Glomerular endothelial cell (primary cell): ENCODE measurements at regions not wholly inside any gene's neighbourhood (a gene's known extent, or its start where the extent isn't known, plus 50 kb on each side); places are given as distances from the start of the nearest gene placed in this dataset.

Experiments used
- DNase-seq: peaks from one replicate; pipeline ENCODE4 v3.0.0-alpha.2; 2011; ENCODE audit warnings: low read depth, low spot score; ENCODE audit errors: extremely low read depth

DNA sequence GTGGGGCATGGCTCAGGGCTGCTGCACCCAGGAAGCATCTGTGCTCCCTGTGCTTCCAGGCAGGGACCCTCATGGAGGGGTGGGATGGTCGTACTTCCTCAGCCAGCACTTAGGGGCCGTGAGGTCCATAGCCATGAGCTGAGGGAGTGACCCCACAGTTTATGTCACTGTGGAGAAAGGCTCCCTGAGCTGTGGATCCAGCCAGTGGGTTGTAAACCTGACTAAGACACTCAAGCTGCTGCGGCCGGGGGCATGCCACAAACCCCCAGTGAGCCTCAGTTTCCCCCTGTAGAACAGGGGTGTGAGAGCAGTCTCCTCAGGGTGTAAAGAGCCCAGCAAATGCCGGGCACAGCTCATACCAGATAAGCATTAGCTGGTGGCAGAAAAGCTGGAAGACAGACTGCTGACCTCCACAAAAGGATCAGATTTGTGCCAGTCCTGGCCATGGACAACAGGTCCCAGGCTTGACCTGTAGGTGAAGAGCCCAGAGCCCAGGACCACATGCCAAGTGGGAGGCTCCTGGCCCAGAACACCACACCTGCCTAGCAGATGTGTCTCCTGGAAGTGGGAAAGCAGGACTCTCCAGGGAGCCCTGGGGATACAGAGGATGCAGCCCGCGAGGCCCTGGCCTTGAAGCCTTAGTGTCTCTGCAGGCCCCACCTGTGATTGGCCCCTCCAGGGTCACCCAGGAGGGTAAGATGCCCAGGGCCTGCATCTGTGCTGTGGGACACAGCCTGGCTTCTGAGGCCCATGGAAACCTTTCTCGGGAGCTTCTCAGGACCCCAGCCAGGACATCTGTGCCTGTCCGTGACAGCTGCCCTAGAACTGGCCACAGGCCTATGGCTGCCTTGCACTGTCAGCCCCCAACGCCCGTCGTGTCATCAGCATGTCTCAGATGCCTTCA lies 78.1 kb upstream of the RET start:
- DNase-seq: no peak

DNA sequence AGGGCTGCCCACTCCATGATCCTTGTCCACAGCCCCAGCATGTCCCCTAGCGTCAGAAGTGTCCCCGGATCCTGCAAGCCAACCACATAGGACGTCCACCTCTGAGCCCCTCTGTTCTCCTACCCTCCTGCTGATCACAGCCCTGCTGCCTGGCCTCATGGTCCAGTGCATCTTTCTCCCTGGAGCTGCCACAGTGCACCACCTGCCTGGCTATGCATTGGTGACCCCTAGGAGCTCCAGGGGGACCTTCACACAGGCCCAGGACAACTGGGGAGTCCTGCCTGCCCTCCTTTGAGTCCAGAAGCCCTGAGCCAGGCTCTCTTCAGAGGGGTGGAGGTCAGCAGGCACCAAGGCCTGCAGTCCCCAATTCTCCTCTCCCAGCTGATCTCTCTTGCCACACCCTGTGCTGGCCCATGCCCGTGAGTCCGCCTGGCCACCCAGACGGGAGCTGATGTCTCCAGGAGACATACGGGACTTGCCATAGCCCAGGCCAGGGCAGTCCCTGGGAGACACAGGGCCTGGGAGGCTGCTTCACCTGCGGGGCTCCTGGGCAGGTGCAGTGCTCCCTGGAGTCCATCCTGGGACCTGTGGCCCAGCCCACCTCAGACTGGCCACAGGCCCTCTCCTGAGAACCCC lies 77.4 kb upstream of the RET start:
- DNase-seq: no peak

DNA sequence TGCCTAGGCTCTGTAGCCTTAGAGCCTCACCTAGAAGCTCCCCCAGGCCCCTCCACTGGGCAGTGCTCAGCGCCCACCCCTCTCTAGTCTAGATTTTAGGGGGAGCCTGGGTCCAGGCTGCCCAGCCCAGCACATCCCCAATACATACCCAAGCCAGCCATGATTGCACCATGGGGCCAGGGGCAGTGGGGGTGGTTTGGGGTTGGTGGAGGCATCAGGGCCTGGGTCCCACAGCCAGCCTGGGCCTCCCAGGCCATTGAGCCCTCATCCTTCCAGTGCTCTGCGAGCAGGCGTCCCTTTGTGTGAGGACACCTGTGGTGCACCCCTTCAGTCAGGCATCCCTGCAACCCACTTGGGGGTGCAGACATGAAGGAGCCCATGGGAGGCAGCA lies 76.9 kb upstream of the RET start:
- no peak for DNase-seq

DNA sequence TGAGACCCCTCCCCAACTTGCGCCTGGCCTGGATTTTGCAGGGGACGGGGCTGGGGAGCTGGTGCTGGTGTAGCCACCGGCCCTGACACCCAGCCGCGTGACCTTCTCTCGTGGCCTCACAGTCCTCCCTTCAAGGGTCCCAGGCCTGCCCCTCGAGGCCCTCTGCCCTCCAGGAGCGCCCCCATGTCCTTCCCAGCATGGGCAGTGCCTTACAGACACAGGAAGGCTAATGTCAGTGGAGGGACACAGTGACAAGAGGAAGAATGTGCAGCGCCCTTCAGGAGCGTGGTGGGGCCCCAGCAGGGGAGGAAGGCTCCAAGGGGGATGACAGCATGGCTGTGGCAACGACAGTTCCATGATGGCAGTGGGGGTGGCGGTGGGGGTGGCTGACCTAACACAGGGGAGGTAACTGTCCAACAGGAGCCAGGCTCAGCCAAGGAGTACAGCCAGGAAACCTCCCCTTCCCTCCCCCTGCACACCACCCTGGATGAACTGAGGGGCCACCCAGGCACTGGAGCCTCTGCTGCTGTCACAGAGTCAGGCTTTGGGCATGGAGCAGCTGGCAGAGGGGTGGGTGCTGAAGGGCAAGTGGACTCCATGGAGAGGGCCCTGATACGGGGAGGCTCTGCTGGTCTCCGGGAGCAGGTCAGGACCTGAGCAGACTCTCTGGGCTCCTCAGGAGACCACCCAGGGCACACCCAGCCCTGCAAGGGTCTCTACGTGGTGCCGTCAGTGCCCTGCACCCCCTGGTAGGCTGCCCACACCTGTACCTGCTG lies 76.0 kb upstream of the RET start:
- DNase-seq: no peak

DNA sequence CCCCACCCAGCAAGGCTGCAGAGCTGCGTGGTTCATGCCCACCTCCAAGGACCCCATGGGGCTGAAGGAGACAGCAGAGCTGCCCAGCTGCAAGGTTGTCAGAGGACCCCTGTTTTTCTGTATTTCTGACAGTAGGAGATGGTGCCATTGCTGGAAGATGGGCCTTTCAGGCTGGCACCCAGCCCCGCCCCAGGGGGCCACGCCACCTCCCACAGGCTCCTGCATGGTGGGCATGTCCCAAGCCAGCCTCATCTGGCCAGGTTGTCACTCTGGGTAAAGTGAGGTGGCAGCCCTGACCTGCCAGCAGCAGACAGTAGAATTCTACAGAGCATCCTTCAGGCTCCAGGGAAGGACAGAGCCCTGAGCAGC lies 75.5 kb upstream of the RET start:
- no peak for DNase-seq

DNA sequence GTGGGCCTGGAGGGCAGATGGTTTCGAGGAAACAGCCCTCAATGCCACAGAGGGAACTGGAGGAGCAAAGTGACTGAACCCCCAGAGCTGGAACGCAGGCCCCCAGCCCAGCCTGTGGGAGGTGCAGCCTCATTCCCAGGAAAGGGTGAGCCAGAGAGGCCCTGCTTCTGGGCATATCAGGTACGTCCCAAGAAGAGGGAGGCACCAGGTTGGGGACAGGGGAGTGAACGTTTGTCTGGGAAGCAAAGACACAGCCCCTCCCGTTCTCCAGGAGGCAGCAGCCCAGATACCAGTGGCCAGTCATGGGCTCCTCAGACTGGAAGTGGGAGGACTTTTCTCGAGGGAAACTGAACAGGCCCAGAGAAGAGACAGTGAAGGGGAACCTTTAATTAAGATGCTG lies 74.3 kb upstream of the RET start:
- no peak for DNase-seq

DNA sequence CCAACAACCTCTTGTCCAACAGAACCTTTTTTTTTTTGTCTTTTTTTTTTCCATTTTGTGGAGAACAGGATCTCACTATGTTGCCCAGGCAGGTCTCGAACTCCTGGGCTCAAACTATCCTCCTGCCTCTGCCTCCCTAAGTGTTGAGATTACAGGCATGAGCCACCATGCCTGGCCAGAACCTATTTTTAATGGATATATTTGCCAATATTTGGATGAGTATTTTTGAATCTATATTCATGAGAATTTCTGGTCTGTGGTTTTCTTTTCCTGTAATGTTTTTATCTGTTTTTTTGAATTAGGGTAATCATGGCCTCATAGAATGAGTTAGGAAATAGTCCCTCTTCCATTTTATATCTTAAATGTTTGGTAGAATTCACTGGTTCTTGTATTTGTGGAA lies 70.4 kb upstream of the RET start:
- DNase-seq: no peak

DNA sequence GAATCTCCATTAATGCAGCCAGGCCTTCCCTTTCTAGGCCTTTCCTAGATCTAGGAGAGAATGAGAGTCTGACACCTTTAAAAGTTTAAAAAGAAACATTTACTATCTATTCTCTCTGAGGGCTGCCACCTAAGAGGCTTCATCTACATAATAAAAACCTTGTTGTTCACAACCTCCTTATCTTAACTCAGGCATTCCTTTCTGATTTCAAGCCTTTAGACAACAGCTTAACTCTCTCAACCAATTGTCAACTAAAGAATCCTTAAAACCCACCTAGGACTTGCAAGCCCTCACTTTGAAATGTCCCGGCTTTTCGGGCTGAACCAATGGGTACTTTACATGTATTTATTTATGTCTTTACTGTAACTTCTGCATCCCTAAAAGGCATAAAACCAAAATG lies 64.3 kb upstream of the RET start:
- no peak for DNase-seq

DNA sequence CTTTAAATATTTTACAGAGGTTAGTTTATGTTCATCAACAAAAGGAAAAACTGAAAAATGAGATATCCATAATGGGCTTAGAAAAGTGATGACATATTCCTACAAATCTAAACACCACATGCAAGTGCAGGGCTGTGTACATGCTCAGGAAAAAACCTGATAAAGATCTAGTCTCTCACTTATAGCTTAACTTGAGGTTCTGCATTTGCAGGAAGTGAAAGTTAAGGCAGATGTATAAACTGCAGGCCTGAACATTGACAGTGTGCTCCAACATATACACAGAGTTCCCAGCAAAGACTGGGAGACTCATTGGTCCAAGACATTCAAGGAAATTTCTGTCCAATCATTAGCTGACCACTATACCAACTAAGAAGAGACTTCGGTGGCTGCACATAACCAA lies 63.8 kb upstream of the RET start:
- no peak for DNase-seq

DNA sequence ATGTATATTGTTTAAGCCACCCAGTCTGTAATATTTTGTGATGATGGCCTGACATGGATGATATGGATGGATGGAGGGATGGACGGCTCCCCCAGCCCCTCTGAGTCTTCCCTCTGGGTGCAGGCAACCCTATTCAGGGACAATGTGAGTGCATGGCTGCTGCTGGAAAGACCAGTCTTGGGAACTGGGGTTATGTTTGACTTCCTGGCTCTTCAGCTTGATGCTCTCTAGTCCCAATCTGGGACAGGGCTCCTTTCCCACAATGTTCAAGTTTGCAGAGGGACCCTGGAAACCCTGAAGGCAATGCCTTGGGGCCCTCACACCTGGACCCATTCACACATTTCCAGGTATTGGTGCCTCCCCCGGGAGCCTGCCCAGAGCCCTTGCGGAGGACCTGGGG lies 52.3 kb upstream of the RET start:
- DNase-seq: no peak

DNA sequence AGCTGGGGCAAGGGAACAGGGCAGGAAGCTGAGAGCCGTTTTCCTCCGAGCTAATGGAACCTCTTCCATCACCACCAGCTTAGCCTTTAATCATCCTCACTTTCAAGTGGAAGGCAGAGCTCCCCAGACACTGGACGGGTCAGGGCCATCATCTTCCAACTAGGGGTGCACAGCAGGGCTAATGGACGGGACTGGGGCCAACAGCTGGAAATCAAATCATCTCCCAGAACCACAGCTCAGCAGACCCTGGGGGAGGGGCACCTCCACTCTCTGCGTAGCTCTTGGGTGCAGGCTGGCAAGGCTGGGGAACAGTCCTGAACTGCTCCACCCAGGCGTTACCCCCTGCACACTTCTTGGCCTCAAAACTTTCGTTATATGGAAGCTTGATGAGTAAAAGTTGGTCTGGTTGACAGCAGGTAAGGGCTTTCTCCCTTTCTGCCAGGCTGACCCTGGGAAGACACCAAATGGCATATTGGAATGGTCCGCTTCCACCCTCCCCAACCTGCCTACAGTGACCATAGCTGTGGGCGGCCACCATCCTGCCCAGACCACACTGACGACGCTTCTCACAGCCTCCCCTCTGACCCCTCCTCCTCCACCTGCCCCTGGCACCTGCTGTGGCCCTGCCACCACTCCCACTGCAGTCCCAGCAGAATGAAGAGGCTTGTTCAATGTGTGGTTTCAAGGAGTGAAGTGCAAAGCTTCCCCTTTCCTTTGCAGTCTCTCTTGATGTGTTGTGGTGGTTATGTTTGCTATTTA lies 51.7 kb upstream of the RET start:
- DNase-seq: no peak

DNA sequence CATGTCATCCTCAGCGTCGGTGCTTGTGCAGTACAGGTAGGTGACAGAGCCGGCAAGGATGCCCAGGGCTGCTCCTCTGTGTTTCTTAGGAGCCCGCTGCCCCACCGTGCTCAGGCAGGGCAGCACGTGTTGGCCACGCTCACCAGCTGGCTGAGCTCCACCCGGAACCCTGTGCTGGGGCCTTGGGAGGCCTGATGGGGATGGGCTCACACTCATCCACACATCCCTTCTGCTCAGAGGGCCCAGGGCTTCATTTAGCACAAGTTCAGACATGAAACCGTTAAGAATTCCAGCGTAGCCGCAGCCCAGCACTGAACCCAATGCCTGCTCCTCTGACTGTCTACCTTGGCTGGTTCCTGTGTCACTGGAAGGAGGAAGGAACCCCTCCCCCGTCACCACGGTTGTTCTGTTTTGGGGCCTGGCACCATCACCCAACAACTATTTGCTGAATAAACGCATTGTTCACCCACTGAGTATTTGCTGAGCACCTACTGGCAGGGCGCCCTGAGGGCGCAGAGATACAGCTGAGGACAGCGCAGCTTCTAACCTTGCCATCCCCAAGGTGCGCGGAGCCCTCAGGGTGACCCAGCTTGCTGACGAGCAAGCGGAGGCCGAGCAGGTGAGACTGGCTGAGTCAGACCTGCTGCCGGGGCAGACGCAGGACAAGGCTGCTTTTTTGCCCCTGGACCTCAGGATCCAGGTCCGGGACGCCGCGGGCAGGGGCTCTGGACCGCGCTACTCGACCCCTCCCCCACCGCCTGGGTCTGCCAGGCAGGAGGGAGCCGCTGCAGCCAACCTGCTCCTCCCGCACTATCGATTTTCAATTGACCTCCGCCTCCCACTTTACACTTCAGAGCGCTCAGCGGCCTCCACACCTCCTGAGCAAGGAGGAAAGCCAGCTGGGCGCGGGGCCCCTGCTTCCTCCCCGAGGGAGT lies 50.6 kb upstream of the RET start:
- no peak for DNase-seq
